Activated CD8-positive, alpha-beta memory T cell treated with anti-CD3 and anti-CD28 coated beads, Interleukin-2, amount 10 ng/mL, durations not matched to agents 7 days and 5 days (primary cell): ENCODE measurements at regions not wholly inside any gene's neighbourhood (a gene's known extent, or its start where the extent isn't known, plus 50 kb on each side); places are given as distances from the start of the nearest gene placed in this dataset.

Experiments used
- ATAC-seq: fragments of 150-1000 bp; cut with Tn5 transposase; one replicate; pipeline ENCODE4 v1.10.0; 2021; ENCODE audit warnings: moderate library complexity
- CTCF ChIA-PET: fragments of 350-600 bp; sonication (Branson Sonifier 250); formaldehyde crosslinking; loops from one replicate; lab custom pipeline; 2021; ENCODE audit warnings: antibody characterized with exemption; lab: Charles Lee
- DNase-seq: peaks from one replicate; pipeline ENCODE4 v3.0.0-alpha.2; 2020
- H3K27ac Mint-ChIP-seq: one replicate; pipeline ENCODE4 v1.8.0; 2021; ENCODE audit warnings: mild to moderate bottlenecking, mixed read lengths
- H3K27me3 Mint-ChIP-seq: one replicate; pipeline ENCODE4 v1.8.0; 2021; ENCODE audit warnings: mixed read lengths
- H3K36me3 Mint-ChIP-seq: one replicate; pipeline ENCODE4 v1.8.0; 2021; ENCODE audit warnings: mild to moderate bottlenecking, mixed read lengths
- H3K4me1 Mint-ChIP-seq: one replicate; pipeline ENCODE4 v1.8.0; 2021; ENCODE audit warnings: mixed read lengths
- H3K4me3 Mint-ChIP-seq: one replicate; pipeline ENCODE4 v1.8.0; 2021; ENCODE audit warnings: mild to moderate bottlenecking, moderate library complexity, mixed read lengths
- H3K9me3 Mint-ChIP-seq: one replicate; pipeline ENCODE4 v1.8.0; 2022; ENCODE audit warnings: low read depth, mixed read lengths

DNA sequence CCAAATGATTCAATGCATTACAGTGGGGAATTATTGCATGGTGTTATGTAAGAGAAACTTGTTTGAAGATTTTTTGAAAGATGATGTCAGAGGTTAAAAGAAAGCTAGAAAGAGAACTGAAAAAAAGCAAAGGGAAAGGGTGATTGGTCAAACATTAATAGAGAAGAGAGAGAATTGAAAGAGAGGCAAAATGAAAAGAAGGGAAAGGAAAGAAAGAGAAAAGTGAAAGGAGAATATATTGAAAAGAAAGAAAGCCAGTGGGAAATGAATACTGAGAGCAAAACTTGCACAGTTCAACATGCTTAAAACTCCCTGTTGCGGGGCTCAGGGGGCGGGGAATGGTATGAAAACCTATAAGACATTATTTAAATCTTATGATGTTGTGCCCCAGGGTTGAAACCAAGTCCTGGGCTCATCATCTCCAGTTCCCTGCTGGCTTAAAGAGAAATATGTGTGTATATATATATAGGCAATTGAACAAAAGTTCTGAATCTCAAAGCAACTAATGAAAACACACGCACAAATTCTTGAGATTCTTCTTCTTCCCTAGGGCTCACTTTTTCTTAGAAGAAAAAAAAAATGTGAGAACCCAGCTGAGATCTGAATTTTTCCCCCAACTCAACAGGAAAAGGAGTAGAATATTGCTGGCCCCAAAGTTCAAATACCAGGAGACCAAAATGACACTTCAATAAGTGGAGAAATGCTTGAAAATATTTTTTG lies 2045.9 kb upstream of the CELF4 start:
- no peaks in the 10 kb centered on the region for H3K4me1 Mint-ChIP-seq
- H3K4me3 Mint-ChIP-seq = no peak overlapping the region
- H3K27ac Mint-ChIP-seq = no peak overlapping the region
- H3K27me3 Mint-ChIP-seq = no peaks in the 10 kb centered on the region
- no peak for ATAC-seq
- CTCF ChIA-PET = no interaction called here
- no peak for DNase-seq
- H3K9me3 Mint-ChIP-seq = peaks cover 9% of the 10 kb centered on the region
- H3K36me3 Mint-ChIP-seq = no peaks in the 10 kb centered on the region

DNA sequence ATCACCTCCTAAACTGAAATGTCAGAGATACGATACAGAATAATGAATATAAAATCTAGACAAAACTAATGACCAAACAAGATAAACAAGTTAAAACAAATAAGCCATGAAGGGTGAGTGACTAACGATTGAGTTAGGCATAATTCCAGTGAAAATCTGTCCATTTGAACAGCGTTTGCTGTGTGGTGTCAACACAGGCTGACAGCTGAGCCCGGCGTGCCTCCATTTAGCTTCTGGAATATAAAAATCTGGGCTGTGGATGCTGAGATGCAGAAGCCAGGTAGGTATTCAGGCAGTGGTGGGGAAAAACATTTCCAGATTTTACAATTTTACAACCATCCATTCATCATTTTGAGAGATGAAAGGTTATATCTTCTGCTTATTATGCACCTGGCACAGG lies 2041.4 kb upstream of the CELF4 start:
- no peak overlapping the region for H3K27ac Mint-ChIP-seq
- no peaks in the 10 kb centered on the region for H3K4me1 Mint-ChIP-seq

GRCh38 chr18:39604836-39605235 lies 2039.2 kb upstream of the CELF4 start:
- Mint-ChIP-seq H3K4me1 (no peaks in the 10 kb centered on the region), H3K27me3 (no peaks in the 10 kb centered on the region), H3K4me3 (no peak overlapping the region), H3K9me3 (peaks cover 2% of the 10 kb centered on the region), H3K36me3 (no peaks in the 10 kb centered on the region), H3K27ac (no peak overlapping the region)
- no peak for DNase-seq
- CTCF ChIA-PET = no interaction called here
- no peak for ATAC-seq

More for the DNA sequence above, 2041.4 kb upstream of the CELF4 start:
- Mint-ChIP-seq H3K9me3 (peaks cover 2% of the 10 kb centered on the region), H3K27me3 (no peaks in the 10 kb centered on the region), H3K36me3 (no peaks in the 10 kb centered on the region), H3K4me3 (no peak overlapping the region)
- no peak for ATAC-seq
- CTCF ChIA-PET = no interaction called here
- DNase-seq = no peak

GRCh38 chr18:39602131-39602530 lies 2036.5 kb upstream of the CELF4 start:
- no peak for ATAC-seq

DNA sequence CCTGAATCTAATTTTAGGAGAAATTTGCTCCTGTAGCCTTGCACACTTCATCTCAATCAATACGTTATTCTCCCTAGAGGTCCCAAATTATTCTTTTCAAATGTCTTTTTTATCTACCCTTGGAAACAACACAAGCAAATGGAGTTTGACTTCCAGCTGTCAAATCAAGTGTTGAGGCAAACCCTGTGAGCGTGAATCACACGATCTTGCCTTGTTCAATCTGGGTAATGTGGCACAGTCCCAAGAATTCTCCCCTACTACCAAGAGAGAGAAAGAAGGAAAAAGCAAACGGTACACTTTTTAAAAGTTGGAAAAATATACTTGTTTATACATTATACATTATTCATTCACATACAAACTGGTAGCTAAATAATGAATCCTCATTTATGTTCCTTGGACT lies 2035.3 kb upstream of the CELF4 start:
- H3K4me3 Mint-ChIP-seq = no peak overlapping the region

More at GRCh38 chr18:39602131-39602530, 2036.5 kb upstream of the CELF4 start:
- CTCF ChIA-PET = no interaction called here
- H3K4me3 Mint-ChIP-seq = no peak overlapping the region
- H3K4me1 Mint-ChIP-seq = no peaks in the 10 kb centered on the region
- peaks cover 4% of the 10 kb centered on the region for H3K9me3 Mint-ChIP-seq
- H3K27me3 Mint-ChIP-seq = no peaks in the 10 kb centered on the region
- no peaks in the 10 kb centered on the region for H3K36me3 Mint-ChIP-seq
- H3K27ac Mint-ChIP-seq = no peak overlapping the region
- DNase-seq = no peak

GRCh38 chr18:39599251-39599650 lies 2033.7 kb upstream of the CELF4 start:
- no peak overlapping the region for H3K4me3 Mint-ChIP-seq
- H3K36me3 Mint-ChIP-seq = no peaks in the 10 kb centered on the region
- H3K9me3 Mint-ChIP-seq = peaks cover 2% of the 10 kb centered on the region
- no peaks in the 10 kb centered on the region for H3K27me3 Mint-ChIP-seq
- DNase-seq (no peak), ATAC-seq (no peak)
- no peak overlapping the region for H3K27ac Mint-ChIP-seq
- CTCF ChIA-PET = no interaction called here
- no peaks in the 10 kb centered on the region for H3K4me1 Mint-ChIP-seq

More for the DNA sequence above, 2035.3 kb upstream of the CELF4 start:
- DNase-seq (no peak), ATAC-seq (no peak)
- CTCF ChIA-PET = no interaction called here
- Mint-ChIP-seq H3K36me3 (no peaks in the 10 kb centered on the region), H3K4me1 (no peaks in the 10 kb centered on the region), H3K27me3 (no peaks in the 10 kb centered on the region), H3K27ac (no peak overlapping the region), H3K9me3 (peaks cover 4% of the 10 kb centered on the region)

DNA sequence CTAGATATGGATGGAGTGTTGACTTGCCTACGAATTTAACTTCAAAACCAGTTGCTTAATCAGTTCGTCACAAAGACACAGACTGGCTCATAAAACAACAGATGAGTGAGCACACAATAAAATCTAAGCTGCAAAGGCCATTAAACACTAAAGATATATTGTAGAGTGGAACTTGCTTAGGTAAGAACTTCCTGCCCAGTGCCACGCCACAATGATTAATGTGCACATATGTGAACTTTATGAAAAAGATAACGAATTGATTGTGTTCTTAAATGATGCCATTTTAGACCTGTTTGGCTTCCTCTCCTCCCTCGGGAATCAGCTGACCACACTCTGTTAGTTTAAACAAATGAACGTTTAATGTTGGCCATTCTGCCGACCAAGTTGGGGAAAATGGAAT lies 2031.3 kb upstream of the CELF4 start:
- no peaks in the 10 kb centered on the region for H3K27me3 Mint-ChIP-seq
- H3K36me3 Mint-ChIP-seq = no peaks in the 10 kb centered on the region
- H3K4me1 Mint-ChIP-seq = no peaks in the 10 kb centered on the region
- CTCF ChIA-PET = no interaction called here
- H3K27ac Mint-ChIP-seq = no peak overlapping the region
- H3K4me3 Mint-ChIP-seq = no peak overlapping the region
- no peak for ATAC-seq
- no peak for DNase-seq
- peaks cover 2% of the 10 kb centered on the region for H3K9me3 Mint-ChIP-seq

DNA sequence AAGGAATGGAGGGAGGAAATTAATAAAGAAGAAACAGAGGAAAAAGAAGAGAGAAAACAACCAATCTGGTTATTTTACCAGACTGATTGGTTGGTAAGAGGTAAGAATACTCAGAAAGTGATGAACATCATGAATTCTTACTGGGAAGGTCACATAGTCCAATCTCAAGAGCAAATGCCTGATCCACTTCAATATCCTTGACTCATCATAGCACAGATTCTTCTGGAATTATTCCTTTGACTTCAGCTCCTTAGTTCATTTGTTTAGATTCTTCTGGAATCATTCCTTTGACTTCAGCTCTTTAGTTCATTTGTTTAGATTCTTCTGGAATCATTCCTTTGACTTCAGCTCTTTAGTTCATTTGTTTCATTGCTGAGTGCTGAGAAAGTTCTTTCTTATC lies 2030.6 kb upstream of the CELF4 start:
- H3K4me3 Mint-ChIP-seq = no peak overlapping the region
- H3K27me3 Mint-ChIP-seq = no peaks in the 10 kb centered on the region
- DNase-seq (no peak), ATAC-seq (no peak)
- CTCF ChIA-PET = no interaction called here
- H3K27ac Mint-ChIP-seq = no peak overlapping the region
- H3K4me1 Mint-ChIP-seq = no peaks in the 10 kb centered on the region
- H3K36me3 Mint-ChIP-seq = no peaks in the 10 kb centered on the region
- peaks cover 2% of the 10 kb centered on the region for H3K9me3 Mint-ChIP-seq

- CTCF ChIA-PET = no interaction called here
- H3K27me3 Mint-ChIP-seq = no peaks in the 10 kb centered on the region
- ATAC-seq (no peak), DNase-seq (no peak)
- H3K4me3 Mint-ChIP-seq = no peak overlapping the region
- no peaks in the 10 kb centered on the region for H3K4me1 Mint-ChIP-seq
- no peaks in the 10 kb centered on the region for H3K36me3 Mint-ChIP-seq
- peaks cover 2% of the 10 kb centered on the region for H3K9me3 Mint-ChIP-seq
- no peak overlapping the region for H3K27ac Mint-ChIP-seq
Measured at GRCh38 chr18:39594206-39594605, 2028.6 kb upstream of the CELF4 start.

DNA sequence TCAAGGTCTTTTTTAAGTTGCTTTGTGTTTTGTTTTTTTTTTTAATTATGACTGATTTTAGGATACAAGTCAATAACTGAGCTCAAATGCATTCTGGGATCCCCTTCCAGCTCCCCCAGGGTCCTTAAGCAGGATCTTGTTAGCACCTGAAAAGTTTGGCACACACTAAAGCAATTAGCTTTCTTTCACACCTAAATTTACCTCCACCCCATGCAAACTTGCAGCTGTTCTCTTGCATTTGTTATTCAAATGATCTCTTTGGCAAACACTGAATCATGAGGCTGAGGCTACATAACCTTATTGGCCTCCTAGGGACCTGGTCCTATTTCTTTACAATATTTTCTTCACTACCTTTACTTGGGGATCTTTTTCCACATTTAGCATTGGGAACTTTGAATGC lies 2026.1 kb upstream of the CELF4 start:
- CTCF ChIA-PET = no interaction called here
- Mint-ChIP-seq H3K36me3 (no peaks in the 10 kb centered on the region), H3K4me1 (no peaks in the 10 kb centered on the region), H3K27ac (no peak overlapping the region), H3K4me3 (no peak overlapping the region), H3K9me3 (no peaks in the 10 kb centered on the region), H3K27me3 (no peaks in the 10 kb centered on the region)
- DNase-seq = no peak
- ATAC-seq = no peak

DNA sequence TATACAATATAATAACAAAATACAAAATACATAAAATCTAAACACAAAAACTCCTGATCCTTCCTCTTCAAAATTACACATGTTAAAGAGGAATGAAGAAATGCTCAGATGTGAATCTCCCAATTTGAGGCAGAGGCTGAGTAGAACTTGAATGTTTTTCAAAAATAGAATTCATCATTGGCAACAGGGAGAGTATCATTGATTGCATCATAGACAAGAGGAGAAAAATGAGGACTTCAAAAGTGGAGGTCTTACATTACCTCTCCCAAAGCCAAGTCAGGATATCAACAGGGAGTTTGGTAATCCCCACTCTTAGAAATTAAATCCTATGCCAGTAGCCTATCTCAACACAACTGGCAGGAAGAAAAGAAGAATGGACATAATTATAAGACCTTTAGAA lies 2023.9 kb upstream of the CELF4 start:
- CTCF ChIA-PET = no interaction called here
- DNase-seq = no peak
- Mint-ChIP-seq H3K27ac (no peak overlapping the region), H3K4me1 (no peaks in the 10 kb centered on the region), H3K4me3 (no peak overlapping the region), H3K27me3 (no peaks in the 10 kb centered on the region), H3K36me3 (no peaks in the 10 kb centered on the region), H3K9me3 (peaks cover 5% of the 10 kb centered on the region)
- ATAC-seq = no peak

GRCh38 chr18:39587586-39587985 lies 2022.0 kb upstream of the CELF4 start:
- CTCF ChIA-PET = no interaction called here

DNA sequence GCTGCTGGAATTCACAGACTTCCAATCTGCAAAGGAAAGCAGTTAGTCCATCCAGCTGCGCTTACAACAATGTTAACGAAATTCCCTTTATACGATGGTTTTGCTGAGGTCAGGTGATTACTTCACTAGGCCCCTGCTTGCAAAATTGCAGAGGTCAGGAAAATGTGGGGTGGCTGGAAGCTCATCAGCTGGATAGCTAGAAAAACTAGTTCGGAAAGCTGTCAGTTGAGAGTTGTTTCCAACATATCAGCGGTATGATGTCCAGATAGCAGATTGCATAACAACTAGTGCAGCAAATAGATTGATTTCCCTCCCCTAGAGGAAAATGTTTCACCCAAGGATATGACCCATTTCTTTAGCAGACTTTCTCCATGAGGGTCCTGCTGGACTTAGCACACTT lies 2021.1 kb upstream of the CELF4 start:
- CTCF ChIA-PET = no interaction called here
- H3K36me3 Mint-ChIP-seq = no peaks in the 10 kb centered on the region
- ATAC-seq = no peak

More at GRCh38 chr18:39587586-39587985, 2022.0 kb upstream of the CELF4 start:
- DNase-seq (no peak), ATAC-seq (no peak)
- Mint-ChIP-seq H3K9me3 (peaks cover 5% of the 10 kb centered on the region), H3K36me3 (no peaks in the 10 kb centered on the region), H3K4me3 (no peak overlapping the region), H3K27me3 (no peaks in the 10 kb centered on the region), H3K27ac (no peak overlapping the region), H3K4me1 (no peaks in the 10 kb centered on the region)

DNA sequence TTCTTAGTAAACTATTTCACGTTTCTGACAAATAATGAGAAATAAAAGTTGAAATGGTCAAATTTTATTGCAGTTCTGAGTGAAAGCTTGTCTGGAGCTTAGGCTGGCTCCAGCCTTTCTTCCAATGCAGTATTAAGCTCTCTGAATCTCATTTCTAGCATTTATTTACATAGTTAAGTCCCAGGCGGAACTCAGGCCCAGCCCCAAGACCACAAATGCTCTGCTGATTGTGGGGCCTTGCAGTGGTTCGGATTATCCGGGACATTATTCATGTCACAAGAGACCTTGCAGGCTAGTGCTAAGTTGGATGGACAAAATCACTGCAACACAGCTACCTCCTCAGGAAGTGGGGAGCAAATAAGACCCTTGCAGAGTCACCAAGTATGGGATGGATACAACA lies 2009.3 kb upstream of the CELF4 start:
- ATAC-seq = no peak
- CTCF ChIA-PET = no interaction called here
- H3K36me3 Mint-ChIP-seq = no peaks in the 10 kb centered on the region
- peaks cover 5% of the 10 kb centered on the region for H3K9me3 Mint-ChIP-seq
- DNase-seq = no peak
- no peaks in the 10 kb centered on the region for H3K4me1 Mint-ChIP-seq
- H3K27me3 Mint-ChIP-seq = no peaks in the 10 kb centered on the region
- no peak overlapping the region for H3K4me3 Mint-ChIP-seq
- no peak overlapping the region for H3K27ac Mint-ChIP-seq

More for the DNA sequence above, 2021.1 kb upstream of the CELF4 start:
- H3K4me3 Mint-ChIP-seq = no peak overlapping the region
- H3K27me3 Mint-ChIP-seq = no peaks in the 10 kb centered on the region
- H3K27ac Mint-ChIP-seq = no peak overlapping the region
- H3K9me3 Mint-ChIP-seq = peaks cover 5% of the 10 kb centered on the region
- no peak for DNase-seq
- no peaks in the 10 kb centered on the region for H3K4me1 Mint-ChIP-seq
